PC-3 (cell line): ENCODE measurements at regions not wholly inside any gene's neighbourhood (a gene's known extent, or its start where the extent isn't known, plus 50 kb on each side); places are given as distances from the start of the nearest gene placed in this dataset.

Source experiments
- ATAC-seq: fragments of 200-7000 bp; cut with Tn5 transposase; 2 replicates; pipeline ENCODE4 v1.9.1; 2020; ENCODE audit warnings: mild to moderate bottlenecking, moderate library complexity
- BruUV-seq: library from RNA; stranded (reverse); fragments of 400-500 nt; replicated peaks from 2 replicates; lab custom pipeline; 2021; lab: Mats Ljungman, UMichigan
- CTCF ChIA-PET: fragments of 300-600 bp; sonication (Branson Sonifier 250); formaldehyde crosslinking; loops from one replicate; lab custom pipeline; 2022; ENCODE audit warnings: antibody characterized with exemption; lab: Charles Lee
- POLR2A ChIA-PET: fragments of 300-600 bp; sonication (Branson Sonifier 250); formaldehyde crosslinking; loops from one replicate; lab custom pipeline; 2022; ENCODE audit warnings: antibody characterized with exemption; ENCODE audit not compliant: unreplicated experiment; lab: Charles Lee
- DNase-seq: peaks from one replicate; pipeline ENCODE4 v3.0.0-alpha.2; 2015
- H2AFZ ChIP-seq: fragments of 300-600 bp; sonication (generic); 2 replicates; pipeline ENCODE4 v1.6.0; 2016; ENCODE audit warnings: antibody characterized with exemption, low read length
- H3F3A ChIP-seq: fragments of 300-600 bp; sonication (generic); one replicate; pipeline ENCODE4 v1.6.0; 2017; ENCODE audit warnings: antibody characterized with exemption, low read length, control low read depth, mild to moderate bottlenecking; ENCODE audit not compliant: unreplicated experiment
- H3K27ac ChIP-seq: fragments of 300-600 bp; sonication (generic); 2 replicates; pipeline ENCODE4 v1.5.1; 2016; ENCODE audit warnings: mild to moderate bottlenecking, low read length
- H3K27me3 ChIP-seq: fragments of 300-600 bp; sonication (generic); 2 replicates; pipeline ENCODE4 v1.6.1; 2016; ENCODE audit warnings: low read length, mixed read lengths
- H3K36me3 ChIP-seq: fragments of 300-600 bp; sonication (generic); 2 replicates; pipeline ENCODE4 v1.6.1; 2016; ENCODE audit warnings: low read depth, mixed run types, low read length, mixed read lengths
- H3K4me1 ChIP-seq: fragments of 300-600 bp; sonication (generic); 2 replicates; pipeline ENCODE4 v1.5.1; 2016; ENCODE audit warnings: low read length; ENCODE audit not compliant: insufficient read depth
- H3K4me2 ChIP-seq: fragments of 300-600 bp; sonication (generic); 2 replicates; pipeline ENCODE4 v1.6.0; 2016; ENCODE audit warnings: low read length
- H3K4me3 ChIP-seq: fragments of 300-600 bp; sonication (generic); 2 replicates; pipeline ENCODE4 v1.5.1; 2016; ENCODE audit warnings: mild to moderate bottlenecking, low read length, mixed read lengths
- H3K79me2 ChIP-seq: fragments of 300-600 bp; sonication (generic); 2 replicates; pipeline ENCODE4 v1.6.1; 2017; ENCODE audit warnings: low read length, mixed read lengths
- H3K9ac ChIP-seq: fragments of 300-600 bp; sonication (generic); 2 replicates; pipeline ENCODE4 v1.6.0; 2016; ENCODE audit warnings: mild to moderate bottlenecking, low read length
- H3K9me2 ChIP-seq: fragments of 300-600 bp; sonication (generic); replicated peaks from 2 replicates; pipeline ENCODE4 v1.6.1; 2016; ENCODE audit warnings: mixed run types, low read length, mixed read lengths
- H3K9me3 ChIP-seq: fragments of 300-600 bp; sonication (generic); 2 replicates; pipeline ENCODE4 v1.6.1; 2016; ENCODE audit warnings: low read length, mixed read lengths
- H4K20me1 ChIP-seq: fragments of 300-600 bp; sonication (generic); 2 replicates; pipeline ENCODE4 v1.6.1; 2016; ENCODE audit warnings: low read length, mixed read lengths
- CTCF ChIP-seq: fragments of 300-600 bp; sonication (generic); conservative IDR thresholded peaks from 2 replicates; pipeline ENCODE4 v1.5.1; 2017; ENCODE audit warnings: antibody characterized with exemption, low read depth, mild to moderate bottlenecking, low read length
- EZH2 ChIP-seq: fragments of 300-600 bp; sonication (generic); IDR thresholded peaks from one replicate; pipeline ENCODE4 v1.6.1; 2017; ENCODE audit warnings: antibody characterized with exemption, mild to moderate bottlenecking, low read length; ENCODE audit not compliant: unreplicated experiment
- EZH2phosphoT487 ChIP-seq: fragments of 300-600 bp; sonication (generic); IDR thresholded peaks from 2 replicates; pipeline ENCODE4 v1.6.1; 2018; ENCODE audit warnings: mild to moderate bottlenecking, antibody characterized with exemption, low read length, borderline replicate concordance
- intact Hi-C: fragments of 100-400 bp; cut with micrococcal nuclease; formaldehyde crosslinking; loops from 2 replicates; pipeline ENCODE4 v1.9.0; 2023

- POLR2A ChIA-PET: no interaction called here
- intact Hi-C loops: no loop called here
- Histone ChIP-seq H3K27ac (no peak overlapping the region), H3K4me2 (no peak overlapping the region), H3F3A (no peaks in the 10 kb centered on the region), H3K4me1 (0 out of 2 replicates have a peak, but pooled peaks cover 6% of the 10 kb centered on the region), H3K36me3 (no peaks in the 10 kb centered on the region), H4K20me1 (no peaks in the 10 kb centered on the region), H3K9me2 (no peaks in the 10 kb centered on the region), H3K9ac (no peak overlapping the region), H3K27me3 (no peaks in the 10 kb centered on the region), H3K79me2 (no peaks in the 10 kb centered on the region), H2AFZ (no peak overlapping the region), H3K9me3 (no peaks in the 10 kb centered on the region), H3K4me3 (no peak overlapping the region)
- no TSS peak for BruUV-seq
- no peak for ATAC-seq
- TF ChIP-seq EZH2phosphoT487 (no peak), CTCF (no peak), EZH2 (no peak)
- no peak for DNase-seq
- CTCF ChIA-PET: no interaction called here
Observed at GRCh38 chr14:89489761-89490437, 72.9 kb upstream of the FOXN3 start.

- H3K9me3 ChIP-seq: no peaks in the 10 kb centered on the region
- no TSS peak for BruUV-seq
- no peak overlapping the region for H3K4me2 ChIP-seq
- no peak overlapping the region for H3K9ac ChIP-seq
- H3F3A ChIP-seq: no peaks in the 10 kb centered on the region
- H3K27me3 ChIP-seq: no peaks in the 10 kb centered on the region
- ChIA-PET CTCF (no interaction called here), POLR2A (no interaction called here)
- no peaks in the 10 kb centered on the region for H3K9me2 ChIP-seq
- H3K4me3 ChIP-seq: no peak overlapping the region
- ATAC-seq (no peak), DNase-seq (no peak)
- TF ChIP-seq EZH2 (no peak), CTCF (no peak), EZH2phosphoT487 (no peak)
- H3K79me2 ChIP-seq: no peaks in the 10 kb centered on the region
- no peak overlapping the region for H3K27ac ChIP-seq
- H3K4me1 ChIP-seq: 0 out of 2 replicates have a peak, but pooled peaks cover 6% of the 10 kb centered on the region
- intact Hi-C loops: no loop called here
- no peaks in the 10 kb centered on the region for H3K36me3 ChIP-seq
- no peak overlapping the region for H2AFZ ChIP-seq
- H4K20me1 ChIP-seq: no peaks in the 10 kb centered on the region
Observed at GRCh38 chr14:89486961-89487360, 69.9 kb upstream of the FOXN3 start.

GRCh38 chr14:89486505-89486904 is 69.5 kb upstream of the FOXN3 start:
- no peak for ATAC-seq
- CTCF ChIA-PET: no interaction called here
- H3K4me1 ChIP-seq: 0 out of 2 replicates have a peak, but pooled peaks cover 6% of the 10 kb centered on the region

More at GRCh38 chr14:89486505-89486904, 69.5 kb upstream of the FOXN3 start:
- H3K27me3 ChIP-seq: no peaks in the 10 kb centered on the region
- no peaks in the 10 kb centered on the region for H3F3A ChIP-seq
- no peak for DNase-seq
- H3K4me3 ChIP-seq: no peak overlapping the region
- no peak overlapping the region for H3K27ac ChIP-seq
- no peak overlapping the region for H3K9ac ChIP-seq
- no peaks in the 10 kb centered on the region for H3K36me3 ChIP-seq
- H4K20me1 ChIP-seq: no peaks in the 10 kb centered on the region
- H2AFZ ChIP-seq: no peak overlapping the region
- TF ChIP-seq CTCF: no peak
- TF ChIP-seq EZH2: no peak
- TF ChIP-seq EZH2phosphoT487: no peak
- no peaks in the 10 kb centered on the region for H3K79me2 ChIP-seq
- no peaks in the 10 kb centered on the region for H3K9me3 ChIP-seq
- intact Hi-C loops: no loop called here
- no TSS peak for BruUV-seq
- no peaks in the 10 kb centered on the region for H3K9me2 ChIP-seq
- no peak overlapping the region for H3K4me2 ChIP-seq
- POLR2A ChIA-PET: no interaction called here
